GM10248 (cell line): ENCODE measurements at regions not wholly inside any gene's neighbourhood (a gene's known extent, or its start where the extent isn't known, plus 50 kb on each side); places are given as distances from the start of the nearest gene placed in this dataset.

Experiments
- CTCF ChIA-PET: fragments of 300-600 bp; sonication (Branson Sonifier 250); formaldehyde crosslinking; extraction: SDS; loops from one replicate; lab custom pipeline; 2021; ENCODE audit warnings: antibody characterized with exemption; lab: Yijun Ruan, JAX
- POLR2A ChIA-PET: fragments of 350-650 bp; sonication (Branson Sonifier 250); formaldehyde crosslinking; extraction: SDS; loops from one replicate; lab custom pipeline; 2020; ENCODE audit warnings: antibody characterized with exemption; lab: Yijun Ruan, JAX
- DNase-seq: peaks from one replicate; pipeline ENCODE4 v3.0.0; 2012; ENCODE audit errors: extremely low spot score
- CTCF ChIP-seq: IDR thresholded peaks from 2 replicates; pipeline ENCODE4 v1.5.1; 2012; ENCODE audit warnings: mild to moderate bottlenecking, low read depth; ENCODE audit errors: extremely low read depth, missing control alignments, control extremely low read depth

DNA sequence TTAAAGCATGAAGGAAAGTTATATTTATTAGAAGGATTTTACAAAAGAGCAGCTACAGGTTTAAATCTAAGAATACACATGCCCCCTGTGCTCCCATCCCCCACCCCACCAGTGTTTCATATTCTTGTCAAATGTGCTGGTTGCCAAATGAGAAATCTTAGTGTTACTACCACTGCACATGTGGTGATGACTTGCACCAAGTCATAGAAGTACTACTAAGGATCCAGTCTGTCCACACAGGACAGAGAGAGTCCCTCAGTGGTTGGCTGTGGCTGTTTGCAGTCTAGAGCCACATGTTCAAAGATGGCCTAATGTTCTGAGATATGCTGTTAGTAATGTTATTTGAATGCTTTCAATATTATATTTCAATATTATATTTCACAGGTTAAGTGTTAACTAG lies 268.8 kb downstream of the ADAMTS20 start:
- no peak for TF ChIP-seq CTCF
- DNase-seq: no peak
- CTCF ChIA-PET: interaction anchor here (0.7 to 5.7 kb wide), 4 partner anchors 13 to 800 kb away, joined by 3 to 39 read pairs (median 14); no protein-coding TSS in a partner anchor
- POLR2A ChIA-PET: no interaction called here

- ChIA-PET CTCF (interaction anchor here (0.7 to 5.7 kb wide), 8 partner anchors 9 to 803 kb away, joined by 3 to 39 read pairs (median 6); no protein-coding TSS in a partner anchor), POLR2A (no interaction called here)
- TF ChIP-seq CTCF: peak; percentile 34
- DNase-seq: no peak
These were observed 269.9 kb downstream of the ADAMTS20 start for GRCh38 chr12:43282106-43282505.

DNA sequence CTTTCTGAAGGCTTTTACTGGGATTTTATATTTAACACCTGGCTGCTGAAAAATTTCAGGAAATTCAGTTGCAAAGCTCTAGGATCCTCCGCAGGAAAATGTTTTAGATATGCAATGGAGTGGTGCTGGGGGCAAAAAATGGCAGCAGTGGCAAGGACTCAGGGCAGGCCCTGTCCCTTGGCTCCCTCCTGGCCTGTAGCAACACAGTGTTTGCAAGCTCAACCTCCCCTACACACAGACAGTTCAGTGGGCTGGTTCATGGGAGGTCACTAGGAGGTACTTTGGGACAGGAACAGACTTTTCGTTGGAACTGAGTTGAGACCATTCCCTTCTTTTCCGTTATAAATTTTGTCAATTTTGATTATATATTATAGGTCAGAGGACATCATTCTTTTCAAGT lies 270.4 kb downstream of the ADAMTS20 start:
- POLR2A ChIA-PET: no interaction called here
- DNase-seq: no peak
- TF ChIP-seq CTCF: no peak
- CTCF ChIA-PET: interaction anchor here (0.9 to 5.7 kb wide), 7 partner anchors 9 to 803 kb away, joined by 3 to 39 read pairs (median 7); no protein-coding TSS in a partner anchor

DNA sequence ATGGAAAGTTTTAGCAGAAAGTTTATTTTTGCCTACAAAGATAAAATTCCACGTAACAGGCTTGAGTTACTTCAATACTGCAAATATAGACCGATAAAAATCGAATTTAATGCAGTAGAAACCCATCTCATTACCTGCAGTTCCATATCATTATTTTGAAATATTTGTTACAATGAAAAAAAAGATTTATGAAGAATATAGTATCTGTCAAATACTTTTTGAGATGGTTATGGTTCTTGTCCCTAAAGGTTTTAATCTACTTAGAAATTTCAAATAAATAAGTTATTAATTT lies 273.5 kb downstream of the ADAMTS20 start:
- ChIA-PET CTCF (interaction anchor here (5.7 kb wide), 1 partner anchor 9 kb away, joined by 39 read pairs; no protein-coding TSS in a partner anchor), POLR2A (no interaction called here)
- no peak for TF ChIP-seq CTCF
- no peak for DNase-seq

- ChIA-PET POLR2A (no interaction called here), CTCF (interaction anchor here (0.7 to 5.7 kb wide), 3 partner anchors 8 to 795 kb away, joined by 3 to 39 read pairs (median 3); no protein-coding TSS in a partner anchor)
- peak; percentile 44 for DNase-seq
- no peak for TF ChIP-seq CTCF
These were observed 274.1 kb downstream of the ADAMTS20 start for GRCh38 chr12:43277651-43278540.

- DNase-seq: no peak
- no peak for TF ChIP-seq CTCF
- ChIA-PET POLR2A (no interaction called here), CTCF (no interaction called here)
These were observed 278.5 kb downstream of the ADAMTS20 start for GRCh38 chr12:43273467-43273866.
